AG09309 (cell line): ENCODE measurements at regions not wholly inside any gene's neighbourhood (a gene's known extent, or its start where the extent isn't known, plus 50 kb on each side); places are given as distances from the start of the nearest gene placed in this dataset.

Experiments
- DNase-seq: peaks from one replicate; pipeline ENCODE4 v3.0.0-alpha.2; 2010; ENCODE audit warnings: low read depth
- H3K4me3 ChIP-seq: 2 replicates; pipeline ENCODE4 v1.5.1; 2011; ENCODE audit warnings: mild to moderate bottlenecking, low read depth, low read length, moderate library complexity; ENCODE audit not compliant: control insufficient read depth
- CTCF ChIP-seq: IDR thresholded peaks from 2 replicates; pipeline ENCODE4 v1.5.1; 2011; ENCODE audit warnings: mild to moderate bottlenecking, low read depth, low read length, inconsistent platforms; ENCODE audit not compliant: insufficient read depth, control insufficient read depth; ENCODE audit errors: missing control alignments

DNA sequence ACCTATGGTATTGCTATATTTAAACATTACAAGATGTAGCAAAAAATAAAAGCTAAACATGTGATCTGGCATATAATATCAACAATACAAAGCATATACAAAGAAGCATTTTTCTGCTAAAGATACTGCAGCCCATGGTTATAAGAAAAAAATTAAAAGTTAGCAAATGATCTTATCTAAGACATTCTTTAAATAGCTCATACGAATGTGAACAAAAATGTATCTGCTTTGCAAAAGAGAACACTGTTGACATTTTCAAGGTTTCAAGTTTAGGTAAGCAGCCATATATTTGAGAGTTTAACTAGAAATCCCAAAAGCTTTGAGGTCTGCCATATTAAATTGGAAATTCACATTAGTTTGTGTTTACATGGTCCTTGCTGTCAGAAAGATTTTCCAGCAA, 301.0 kb upstream of the SLC39A10 start:
- H3K4me3 ChIP-seq, result no peak overlapping the region
- DNase-seq, result no peak

GRCh38 chr2:195352581-195352980, 304.4 kb upstream of the SLC39A10 start:
- DNase-seq, result no peak
- H3K4me3 ChIP-seq, result no peak overlapping the region
- TF ChIP-seq CTCF, result no peak

More for the DNA sequence above, 301.0 kb upstream of the SLC39A10 start:
- TF ChIP-seq CTCF, result no peak

DNA sequence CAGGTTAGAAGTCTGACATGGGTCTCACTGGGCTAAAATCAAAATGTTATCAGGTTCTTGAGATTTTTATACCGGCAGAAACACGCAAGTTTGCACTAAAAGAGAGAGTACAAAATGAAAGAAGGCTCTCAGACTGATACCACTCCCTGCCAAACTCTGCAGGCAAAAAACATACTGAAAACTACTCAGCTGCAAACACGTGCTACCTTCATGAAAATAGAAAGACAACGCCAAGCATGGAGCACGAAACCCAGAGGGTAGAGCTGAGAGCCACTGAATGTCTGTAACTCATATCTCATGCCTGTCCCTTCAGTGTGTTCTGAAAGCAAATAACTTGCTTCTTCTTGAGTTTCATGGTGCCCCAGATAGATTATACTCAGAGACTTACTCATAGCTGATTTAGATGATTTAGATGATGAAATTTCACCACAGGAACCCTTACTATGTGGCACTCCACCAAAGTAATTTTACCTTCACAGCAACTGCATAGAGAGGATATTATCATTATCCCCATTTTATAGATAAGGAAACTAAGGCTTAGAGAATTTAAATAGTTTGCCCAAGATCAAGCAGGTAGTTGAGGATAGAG, 313.0 kb upstream of the SLC39A10 start:
- no peak overlapping the region for H3K4me3 ChIP-seq
- peak; percentile 39 for DNase-seq
- no peak for TF ChIP-seq CTCF

- no peak overlapping the region for H3K4me3 ChIP-seq
- no peak for TF ChIP-seq CTCF
- no peak for DNase-seq
These were observed 313.5 kb upstream of the SLC39A10 start for GRCh38 chr2:195343540-195343939.

DNA sequence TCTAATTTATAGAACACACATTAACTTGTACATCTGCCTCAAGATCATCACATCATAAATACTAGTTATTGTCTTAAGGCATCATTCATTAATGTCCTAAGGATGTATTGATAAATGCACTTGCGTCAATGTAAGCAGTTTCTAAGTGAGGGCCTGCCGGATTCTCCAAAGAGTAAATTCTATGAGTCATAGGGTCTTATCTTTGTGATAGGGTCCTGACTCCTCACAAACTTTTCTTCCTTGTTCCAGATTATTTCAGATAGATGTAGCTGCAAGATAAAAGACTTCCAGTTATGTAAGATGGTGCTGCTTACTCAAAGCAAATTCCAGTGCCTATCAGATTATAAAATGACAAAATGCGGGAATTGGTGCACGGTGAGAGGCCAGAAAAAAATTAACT, 315.0 kb upstream of the SLC39A10 start:
- TF ChIP-seq CTCF, result no peak
- DNase-seq, result no peak
- no peak overlapping the region for H3K4me3 ChIP-seq

DNA sequence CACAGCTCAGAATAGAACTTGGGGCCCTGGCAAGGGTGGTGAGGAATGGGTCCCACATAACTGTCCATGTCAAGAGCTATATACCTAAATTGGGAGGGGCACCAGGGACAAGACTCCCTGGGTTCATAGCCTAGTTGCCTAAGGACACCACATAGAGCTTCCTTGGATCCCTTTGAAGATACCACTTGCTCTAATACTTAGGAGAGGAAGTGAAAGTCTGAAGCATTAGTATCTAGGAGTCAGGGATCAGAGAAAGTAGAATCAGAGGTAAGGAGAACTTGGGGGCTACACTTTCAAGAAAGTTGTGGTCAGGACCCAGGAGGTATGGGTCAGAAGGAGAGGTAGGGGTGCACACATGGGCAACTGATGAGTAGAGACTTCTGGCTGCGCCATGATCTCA, 318.2 kb upstream of the SLC39A10 start:
- no peak for DNase-seq
- no peak for TF ChIP-seq CTCF
- H3K4me3 ChIP-seq, result no peak overlapping the region

- TF ChIP-seq CTCF, result no peak
- no peak for DNase-seq
- H3K4me3 ChIP-seq, result no peak overlapping the region
These were observed 319.4 kb upstream of the SLC39A10 start for GRCh38 chr2:195337597-195337996.
